Activated T-helper 2 cell treated with anti-CD3 and anti-CD28 coated beads, Interferon-gamma antibody, Interleukin-2, Interleukin-4, amounts not matched to agents 10 μg/mL and 5 μg/mL and 100 μg/mL, durations not matched to agents 14 hours and 24 hours and 36 hours (primary cell): ENCODE measurements at regions not wholly inside any gene's neighbourhood (a gene's known extent, or its start where the extent isn't known, plus 50 kb on each side); places are given as distances from the start of the nearest gene placed in this dataset.
"Not testable (repeated sequence)": the region's sequence is repeated elsewhere in the genome, so short reads cannot be mapped to it uniquely, and the experiment has no call there.

Experiments
- DNase-seq: peaks from one replicate; pipeline ENCODE4 v3.0.0; 2021; ENCODE audit warnings: low spot score
- H3K27ac Mint-ChIP-seq: one replicate; pipeline ENCODE4 v1.8.0; 2021; ENCODE audit warnings: mixed read lengths
- H3K27me3 Mint-ChIP-seq: one replicate; pipeline ENCODE4 v1.8.0; 2021; ENCODE audit warnings: low read depth, mixed read lengths
- H3K36me3 Mint-ChIP-seq: one replicate; pipeline ENCODE4 v1.8.0; 2021; ENCODE audit warnings: low read depth, mixed read lengths
- H3K4me1 Mint-ChIP-seq: one replicate; pipeline ENCODE4 v1.8.0; 2021; ENCODE audit warnings: low read depth, mixed read lengths
- H3K4me3 Mint-ChIP-seq: one replicate; pipeline ENCODE4 v1.8.0; 2021; ENCODE audit warnings: low read depth, mild to moderate bottlenecking, moderate library complexity, mixed read lengths
- H3K9me3 Mint-ChIP-seq: one replicate; pipeline ENCODE4 v1.8.0; 2021; ENCODE audit warnings: mixed read lengths
- intact Hi-C: fragments of 100-400 bp; cut with micrococcal nuclease; formaldehyde crosslinking; loops from one replicate; pipeline ENCODE4 v1.15.1; 2023

GRCh38 chr6:103874575-103874974 lies 985.1 kb downstream of the HACE1 start:
- no peak for DNase-seq
- no peak overlapping the region for H3K27ac Mint-ChIP-seq
- H3K4me1 Mint-ChIP-seq, result no peaks in the 10 kb centered on the region
- no peak overlapping the region for H3K4me3 Mint-ChIP-seq
- no peaks in the 10 kb centered on the region for H3K9me3 Mint-ChIP-seq
- no peaks in the 10 kb centered on the region for H3K27me3 Mint-ChIP-seq
- H3K36me3 Mint-ChIP-seq, result no peaks in the 10 kb centered on the region
- intact Hi-C loops, result no loop called here

GRCh38 chr6:103872678-103873077 lies 987.0 kb downstream of the HACE1 start:
- Mint-ChIP-seq H3K27me3 (no peaks in the 10 kb centered on the region), H3K27ac (no peak overlapping the region), H3K9me3 (no peaks in the 10 kb centered on the region), H3K4me3 (no peak overlapping the region), H3K36me3 (no peaks in the 10 kb centered on the region), H3K4me1 (no peaks in the 10 kb centered on the region)
- intact Hi-C loops, result no loop called here
- no peak for DNase-seq

GRCh38 chr6:103872233-103872632 lies 987.5 kb downstream of the HACE1 start:
- Mint-ChIP-seq H3K4me1 (no peaks in the 10 kb centered on the region), H3K4me3 (no peak overlapping the region), H3K27ac (no peak overlapping the region), H3K27me3 (no peaks in the 10 kb centered on the region), H3K36me3 (no peaks in the 10 kb centered on the region), H3K9me3 (no peaks in the 10 kb centered on the region)
- no peak for DNase-seq
- intact Hi-C loops, result no loop called here

GRCh38 chr6:103870970-103871369 lies 988.7 kb downstream of the HACE1 start:
- Mint-ChIP-seq H3K27me3 (no peaks in the 10 kb centered on the region), H3K4me1 (no peaks in the 10 kb centered on the region), H3K36me3 (no peaks in the 10 kb centered on the region), H3K4me3 (no peak overlapping the region), H3K9me3 (no peaks in the 10 kb centered on the region), H3K27ac (no peak overlapping the region)
- DNase-seq, result no peak
- intact Hi-C loops, result no loop called here

GRCh38 chr6:103862297-103862696 lies 997.4 kb downstream of the HACE1 start:
- Mint-ChIP-seq H3K4me1 (no peaks in the 10 kb centered on the region), H3K9me3 (no peaks in the 10 kb centered on the region), H3K36me3 (no peaks in the 10 kb centered on the region), H3K27ac (no peak overlapping the region), H3K27me3 (no peaks in the 10 kb centered on the region), H3K4me3 (no peak overlapping the region)
- no peak for DNase-seq
- intact Hi-C loops, result no loop called here

GRCh38 chr6:103858003-103858402 lies 1001.7 kb downstream of the HACE1 start:
- intact Hi-C loops, result no loop called here
- Mint-ChIP-seq H3K4me1 (no peaks in the 10 kb centered on the region), H3K9me3 (no peaks in the 10 kb centered on the region), H3K27ac (no peak overlapping the region), H3K27me3 (no peaks in the 10 kb centered on the region), H3K36me3 (no peaks in the 10 kb centered on the region), H3K4me3 (no peak overlapping the region)
- no peak for DNase-seq

- H3K27me3 Mint-ChIP-seq, result no peaks in the 10 kb centered on the region
- H3K27ac Mint-ChIP-seq, result no peak overlapping the region
- intact Hi-C loops, result no loop called here
- no peak overlapping the region for H3K4me3 Mint-ChIP-seq
- no peaks in the 10 kb centered on the region for H3K4me1 Mint-ChIP-seq
- H3K9me3 Mint-ChIP-seq, result no peaks in the 10 kb centered on the region
- no peaks in the 10 kb centered on the region for H3K36me3 Mint-ChIP-seq
- no peak for DNase-seq
Observed at GRCh38 chr6:103855750-103856149, 1004.0 kb downstream of the HACE1 start.

- Mint-ChIP-seq H3K27me3 (no peaks in the 10 kb centered on the region), H3K36me3 (no peaks in the 10 kb centered on the region), H3K9me3 (no peaks in the 10 kb centered on the region), H3K4me1 (no peaks in the 10 kb centered on the region), H3K4me3 (no peak overlapping the region), H3K27ac (no peak overlapping the region)
- DNase-seq, result no peak
- intact Hi-C loops, result no loop called here
Observed at GRCh38 chr6:103854059-103854458, 1005.7 kb downstream of the HACE1 start.

- no peaks in the 10 kb centered on the region for H3K4me1 Mint-ChIP-seq
- no peaks in the 10 kb centered on the region for H3K36me3 Mint-ChIP-seq
- no peaks in the 10 kb centered on the region for H3K27me3 Mint-ChIP-seq
- no peaks in the 10 kb centered on the region for H3K9me3 Mint-ChIP-seq
- no peak overlapping the region for H3K27ac Mint-ChIP-seq
- intact Hi-C loops, result no loop called here
- no peak overlapping the region for H3K4me3 Mint-ChIP-seq
- no peak for DNase-seq
Observed at GRCh38 chr6:103838457-103838856, 1021.3 kb downstream of the HACE1 start.

GRCh38 chr6:103826209-103826608 lies 1033.5 kb downstream of the HACE1 start:
- Mint-ChIP-seq H3K9me3 (no peaks in the 10 kb centered on the region), H3K27me3 (no peaks in the 10 kb centered on the region), H3K27ac (no peak overlapping the region), H3K4me3 (no peak overlapping the region), H3K4me1 (no peaks in the 10 kb centered on the region), H3K36me3 (no peaks in the 10 kb centered on the region)
- intact Hi-C loops, result no loop called here
- DNase-seq, result no peak

- Mint-ChIP-seq H3K27me3 (no peaks in the 10 kb centered on the region), H3K4me1 (no peaks in the 10 kb centered on the region), H3K36me3 (no peaks in the 10 kb centered on the region), H3K27ac (no peak overlapping the region), H3K4me3 (no peak overlapping the region), H3K9me3 (no peaks in the 10 kb centered on the region)
- intact Hi-C loops, result no loop called here
- no peak for DNase-seq
Observed at GRCh38 chr6:103820148-103820547, 1039.6 kb downstream of the HACE1 start.

GRCh38 chr6:103819509-103819908 lies 1040.2 kb downstream of the HACE1 start:
- Mint-ChIP-seq H3K4me1 (no peaks in the 10 kb centered on the region), H3K9me3 (no peaks in the 10 kb centered on the region), H3K27ac (no peak overlapping the region), H3K27me3 (no peaks in the 10 kb centered on the region), H3K4me3 (no peak overlapping the region), H3K36me3 (no peaks in the 10 kb centered on the region)
- no peak for DNase-seq
- intact Hi-C loops, result no loop called here

- Mint-ChIP-seq H3K9me3 (no peaks in the 10 kb centered on the region), H3K4me3 (no peak overlapping the region), H3K4me1 (no peaks in the 10 kb centered on the region), H3K27me3 (no peaks in the 10 kb centered on the region), H3K27ac (no peak overlapping the region), H3K36me3 (no peaks in the 10 kb centered on the region)
- no peak for DNase-seq
- intact Hi-C loops, result no loop called here
Observed at GRCh38 chr6:103812970-103813369, 1046.7 kb downstream of the HACE1 start.

GRCh38 chr6:103801901-103802479 lies 1057.7 kb downstream of the HACE1 start:
- H3K9me3 Mint-ChIP-seq, intact Hi-C loops, H3K27ac Mint-ChIP-seq, H3K4me1 Mint-ChIP-seq, H3K27me3 Mint-ChIP-seq, H3K4me3 Mint-ChIP-seq, H3K36me3 Mint-ChIP-seq, DNase-seq: not testable (repeated sequence)
